H1 (cell line): ENCODE measurements at regions not wholly inside any gene's neighbourhood (a gene's known extent, or its start where the extent isn't known, plus 50 kb on each side); places are given as distances from the start of the nearest gene placed in this dataset.

Experiments
- CTCF ChIA-PET: fragments of 300-600 bp; sonication (Branson Sonifier 250); formaldehyde crosslinking; loops from one replicate; lab custom pipeline; 2021; ENCODE audit not compliant: partially characterized antibody; lab: Charles Lee
- POLR2A ChIA-PET: fragments of 300-600 bp; sonication (Branson Sonifier 250); formaldehyde crosslinking; loops from one replicate; lab custom pipeline; 2021; ENCODE audit warnings: inconsistent platforms; ENCODE audit not compliant: partially characterized antibody; lab: Charles Lee
- DNase-seq, 2 experiments: peaks; one replicate each; pipeline versions ENCODE4 v3.0.0 to v3.0.0-alpha.2; 2010 to 2022; ENCODE audit warnings: low spot score in 2 of 2, low read depth in 1 of 2, mixed read lengths in 1 of 2
- FAIRE-seq: peaks from 2 replicates; lab custom pipeline; 2011; peaks lifted over from hg19 to GRCh38; lab: Jason Lieb, UNC
- H2AFZ ChIP-seq: 2 replicates; pipeline ENCODE4 v1.8.1; 2012; ENCODE audit warnings: low read length, inconsistent platforms
- H2AK5ac ChIP-seq: 2 replicates; pipeline ENCODE4 v1.6.1; 2013; ENCODE audit warnings: low read depth, low read length
- H2BK120ac ChIP-seq: replicated peaks from 2 replicates; pipeline ENCODE3; 2013; ENCODE audit warnings: low read depth, low read length, inconsistent platforms
- H2BK12ac ChIP-seq: 2 replicates; pipeline ENCODE4 v1.6.1; 2013; ENCODE audit warnings: low read depth, low read length
- H2BK15ac ChIP-seq: 2 replicates; pipeline ENCODE4 v1.6.1; 2013; ENCODE audit warnings: low read length
- H2BK20ac ChIP-seq: 2 replicates; pipeline ENCODE4 v1.6.1; 2013; ENCODE audit warnings: low read length
- H2BK5ac ChIP-seq: 2 replicates; pipeline ENCODE4 v1.6.1; 2013; ENCODE audit warnings: low read depth, low read length
- H3K14ac ChIP-seq: 2 replicates; pipeline ENCODE4 v1.6.1; 2013; ENCODE audit warnings: inconsistent platforms; ENCODE audit not compliant: insufficient read length
- H3K18ac ChIP-seq: 2 replicates; pipeline ENCODE4 v1.6.1; 2013; ENCODE audit warnings: low read length; ENCODE audit errors: extremely low read depth
- H3K23ac ChIP-seq: 2 replicates; pipeline ENCODE4 v1.6.1; 2013; ENCODE audit warnings: inconsistent platforms; ENCODE audit not compliant: insufficient read length
- H3K23me2 ChIP-seq: 2 replicates; pipeline ENCODE4 v1.6.1; 2013; ENCODE audit warnings: low read depth, low read length
- H3K27ac ChIP-seq: 2 replicates; pipeline ENCODE4 v1.6.1; 2011; ENCODE audit warnings: low read depth, low read length, inconsistent platforms
- H3K27me3 ChIP-seq, 4 experiments: replicated peaks in 1 of 4; 1 replicate in 1 of 4; 2 replicates in 3 of 4; pipeline versions ENCODE4 v1.6.1 to v1.8.1; 2011 to 2013; ENCODE audit warnings: low read length in 3 of 4, mild to moderate bottlenecking in 3 of 4, inconsistent platforms in 2 of 4, mixed read lengths in 2 of 4, moderate library complexity in 1 of 4; ENCODE audit not compliant: control insufficient read depth in 3 of 4, insufficient read depth in 3 of 4; ENCODE audit errors: extremely low read depth in 1 of 4
- H3K36me3 ChIP-seq, 4 experiments: 2 replicates each; pipeline versions ENCODE4 v1.6.1 to v1.8.1; 2011 to 2013; ENCODE audit warnings: mild to moderate bottlenecking in 4 of 4, low read length in 3 of 4, moderate library complexity in 2 of 4, control low read depth in 1 of 4, inconsistent platforms in 1 of 4; ENCODE audit not compliant: insufficient read depth in 4 of 4, control insufficient read depth in 2 of 4
- H3K4ac ChIP-seq: replicated peaks from 2 replicates; pipeline ENCODE3; 2013; ENCODE audit warnings: low read length, low read depth, mixed read lengths, inconsistent platforms; ENCODE audit not compliant: insufficient read length
- H3K4me1 ChIP-seq, 4 experiments: replicated peaks in 1 of 4; 1 replicate in 1 of 4; 2 replicates in 3 of 4; pipeline versions ENCODE4 v1.6.1 to v1.8.1; 2011 to 2013; ENCODE audit warnings: low read length in 3 of 4, inconsistent platforms in 2 of 4, mixed read lengths in 1 of 4; ENCODE audit not compliant: insufficient read depth in 4 of 4, control insufficient read depth in 3 of 4
- H3K4me2 ChIP-seq, 2 experiments: 2 replicates each; pipeline versions ENCODE4 v1.6.1 to v1.8.1; 2011 to 2013; ENCODE audit warnings: low read depth in 2 of 2, low read length in 2 of 2, control low read depth in 1 of 2, inconsistent platforms in 1 of 2, mild to moderate bottlenecking in 1 of 2; ENCODE audit not compliant: insufficient read depth in 1 of 2
- H3K4me3 ChIP-seq, 4 experiments: fragments of 200-600, 300-600 bp in 1 of 4; sonication (generic), shearing (Covaris generic), sonication (Bioruptor Twin) in 1 of 4; 2 replicates each; pipeline versions ENCODE4 v1.5.1 to v1.8.1; 2011 to 2016; ENCODE audit warnings: low read length in 4 of 4, low read depth in 3 of 4, control low read depth in 2 of 4, inconsistent platforms in 2 of 4, mild to moderate bottlenecking in 2 of 4, mixed read lengths in 1 of 4, moderate library complexity in 1 of 4; ENCODE audit not compliant: insufficient read depth in 2 of 4; ENCODE audit errors: extremely low read depth in 1 of 4
- H3K56ac ChIP-seq: replicated peaks from 2 replicates; pipeline ENCODE3; 2013; ENCODE audit warnings: low read depth, mild to moderate bottlenecking, mixed read lengths, low read length, inconsistent platforms; ENCODE audit not compliant: insufficient read length
- H3K79me1 ChIP-seq: 2 replicates; pipeline ENCODE4 v1.6.1; 2013; ENCODE audit warnings: low read depth, low read length, control low read depth
- H3K79me2 ChIP-seq, 2 experiments: 2 replicates each; pipeline versions ENCODE4 v1.6.1 to v1.8.1; 2012 to 2013; ENCODE audit warnings: low read length in 2 of 2, mild to moderate bottlenecking in 2 of 2, inconsistent platforms in 1 of 2; ENCODE audit not compliant: insufficient read depth in 2 of 2, control insufficient read depth in 1 of 2
- H3K9ac ChIP-seq, 4 experiments: replicated peaks in 1 of 4; 1 replicate in 1 of 4; 2 replicates in 3 of 4; pipeline versions ENCODE4 v1.6.1 to v1.8.1; 2011 to 2013; ENCODE audit warnings: low read depth in 3 of 4, low read length in 3 of 4, control low read depth in 2 of 4, mild to moderate bottlenecking in 2 of 4, moderate library complexity in 2 of 4, inconsistent platforms in 1 of 4; ENCODE audit errors: extremely low read depth in 1 of 4
- H3K9me3 ChIP-seq, 2 experiments: 2 replicates each; pipeline versions ENCODE4 v1.6.1 to v1.8.1; 2012 to 2013; ENCODE audit warnings: mild to moderate bottlenecking in 2 of 2, moderate library complexity in 2 of 2, control low read depth in 1 of 2, inconsistent platforms in 1 of 2, low read depth in 1 of 2, low read length in 1 of 2, mixed read lengths in 1 of 2; ENCODE audit not compliant: insufficient read depth in 2 of 2
- H4K20me1 ChIP-seq, 2 experiments: replicated peaks in 1 of 2; 2 replicates each; pipeline versions ENCODE3 to v1.8.1; 2011 to 2013; ENCODE audit warnings: inconsistent platforms in 2 of 2, low read length in 2 of 2, mild to moderate bottlenecking in 1 of 2; ENCODE audit not compliant: insufficient read depth in 2 of 2, control insufficient read depth in 1 of 2
- H4K5ac ChIP-seq: 2 replicates; pipeline ENCODE4 v1.6.1; 2013; ENCODE audit warnings: low read length, low read depth, mixed read lengths, inconsistent platforms; ENCODE audit not compliant: insufficient read length
- H4K8ac ChIP-seq: 2 replicates; pipeline ENCODE4 v1.8.0; 2013; ENCODE audit warnings: mild to moderate bottlenecking, moderate library complexity, low read length, inconsistent platforms; ENCODE audit not compliant: insufficient read depth; ENCODE audit errors: extremely low read depth
- H4K91ac ChIP-seq: replicated peaks from 2 replicates; pipeline ENCODE3; 2013; ENCODE audit warnings: low read length, mixed read lengths, inconsistent platforms; ENCODE audit not compliant: insufficient read length
- BACH1 ChIP-seq: IDR thresholded peaks from 2 replicates; pipeline ENCODE4 v1.6.1; 2012; ENCODE audit warnings: low read length, improper control_type of control experiment
- CTCF ChIP-seq, 3 experiments: IDR thresholded peaks; 1 replicate in 2 of 3; 2 replicates in 1 of 3; pipeline versions ENCODE4 v1.5.1 to v1.6.1; 2011; ENCODE audit warnings: low read length in 3 of 3, mild to moderate bottlenecking in 3 of 3, inconsistent platforms in 2 of 3, low read depth in 1 of 3, moderate library complexity in 1 of 3; ENCODE audit not compliant: insufficient read depth in 1 of 3; ENCODE audit errors: control extremely low read depth in 1 of 3
- EP300 ChIP-seq, 2 experiments: IDR thresholded peaks; 1 replicate in 1 of 2; 2 replicates in 1 of 2; pipeline ENCODE4 v1.6.1; 2011 to 2012; ENCODE audit warnings: low read depth in 2 of 2, low read length in 2 of 2, mild to moderate bottlenecking in 2 of 2, borderline replicate concordance in 1 of 2, inconsistent platforms in 1 of 2, moderate library complexity in 1 of 2
- EZH2 ChIP-seq: fragments of 200-600 bp; sonication (generic); IDR thresholded peaks from 2 replicates; pipeline ENCODE4 v1.7.1; 2012; ENCODE audit warnings: low read depth, mild to moderate bottlenecking, moderate library complexity, low read length, inconsistent platforms; ENCODE audit not compliant: severe bottlenecking
- SUZ12 ChIP-seq: fragments of 200-600 bp; sonication (generic); IDR thresholded peaks from 2 replicates; pipeline ENCODE4 v1.6.1; 2012; ENCODE audit warnings: mild to moderate bottlenecking, inconsistent platforms, low read length, moderate library complexity, mixed read lengths
- TEAD4 ChIP-seq: IDR thresholded peaks from 2 replicates; pipeline ENCODE4 v1.6.1; 2012; ENCODE audit warnings: low read depth, low read length, inconsistent platforms, mixed read lengths
- WGBS, 2 experiments: shearing (Covaris generic) in 1 of 2; methylation state at CpG; one replicate each; pipeline versions ENCODE4 v1.1.6 to v1.1.7; 2013 to 2015; ENCODE audit warnings: low lambda C conversion rate in 2 of 2, mixed read lengths in 2 of 2, inconsistent platforms in 1 of 2, low coverage in 1 of 2, missing lambda C conversion rate in 1 of 2; ENCODE audit not compliant: insufficient replicate concordance in 2 of 2, insufficient coverage in 1 of 2, insufficient read length in 1 of 2; ENCODE audit errors: extremely low coverage in 1 of 2, missing lambda C conversion rate in 1 of 2; 5-methylcytosine and 5-hydroxymethylcytosine counted together

DNA sequence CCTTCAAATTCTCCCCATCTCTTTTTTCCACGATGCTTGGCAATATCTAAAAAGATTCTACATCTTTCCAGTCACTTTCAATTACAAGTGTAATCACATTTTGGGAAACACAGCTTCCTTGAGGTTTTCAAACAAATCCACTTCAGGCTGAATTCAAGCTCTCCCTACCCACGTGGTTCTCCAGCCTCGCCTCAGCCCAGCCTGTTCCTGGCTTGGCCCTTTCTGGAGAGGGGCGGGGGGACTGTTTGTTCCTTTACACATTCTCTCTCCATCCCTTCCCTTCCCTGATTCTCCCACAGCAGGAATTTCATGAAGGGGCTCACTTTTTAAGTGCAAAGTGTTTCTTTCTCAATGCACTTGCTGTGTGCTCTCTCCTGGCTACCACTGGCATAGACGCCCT lies 226.3 kb upstream of the SOX11 start:
- Histone ChIP-seq H3K18ac (no peak overlapping the region), H4K91ac (no peak overlapping the region), H3K4me2 (no peak overlapping the region), H3K9me3 (no peaks in the 10 kb centered on the region), H3K79me1 (no peaks in the 10 kb centered on the region), H2AFZ (peak overlapping the region; percentile 64; the same call in 1 of the 2 replicates), H3K27ac (no peak overlapping the region), H2BK12ac (peak overlapping the region; percentile 52; the same call in 1 of the 2 replicates), H2AK5ac (no peak overlapping the region), H4K5ac (no peak overlapping the region), H3K36me3 (no peaks in the 10 kb centered on the region; a peak in 1 of 8 replicates), H3K9ac (no peak overlapping the region), H2BK120ac (no peak overlapping the region), H4K20me1 (no peaks in the 10 kb centered on the region), H4K8ac (no peak overlapping the region), H2BK15ac (no peak overlapping the region), H2BK5ac (no peak overlapping the region), H3K14ac (no peak overlapping the region), H3K23ac (no peak overlapping the region), H3K4ac (no peak overlapping the region), H3K23me2 (no peaks in the 10 kb centered on the region; the same call in 1 of the 2 replicates), H3K27me3 (no peaks in the 10 kb centered on the region), H2BK20ac (no peak overlapping the region), H3K4me1 (peaks cover 0 to 10% (median 2%) of the 10 kb centered on the region in 4 experiments; a peak in 4 of 7 replicates), H3K56ac (no peak overlapping the region), H3K4me3 (no peak overlapping the region), H3K79me2 (no peaks in the 10 kb centered on the region)
- no peak for FAIRE-seq
- DNase-seq = no peak
- CTCF ChIA-PET = interaction anchor here (1.1 kb wide), 1 partner anchor 97 kb away, joined by 4 read pairs; no protein-coding TSS in a partner anchor
- WGBS, 2 experiments = 61 to 100% methylated on average over 1 to 5 of the region's 5 CpGs
- POLR2A ChIA-PET = no interaction called here
- no peak for TF ChIP-seq TEAD4
- TF ChIP-seq BACH1 = no peak
- TF ChIP-seq CTCF (IDR thresholded peaks at IDR 0.05; ENCODE audit: control extremely low read depth in 1 of 3, insufficient read depth in 1 of 3, low read depth in 1 of 3, low read length in 3 of 3) = no peak
- TF ChIP-seq SUZ12 = no peak
- no peak for TF ChIP-seq EZH2
- TF ChIP-seq EP300 (IDR thresholded peaks at IDR 0.05; ENCODE audit: borderline replicate concordance in 1 of 2, low read depth in 2 of 2, low read length in 2 of 2) = no peak
